Upper lobe of left lung (tissue), 4 donors: ENCODE measurements at regions not wholly inside any gene's neighbourhood (a gene's known extent, or its start where the extent isn't known, plus 50 kb on each side); places are given as distances from the start of the nearest gene placed in this dataset.

Experiments used
- POLR2A ChIP-seq, 4 donors: fragments of 450-650 bp; IDR thresholded peaks; one replicate each; pipeline ENCODE4 v1.5.1; 2016 to 2017; ENCODE audit warnings: antibody characterized with exemption in 4 of 4, mild to moderate bottlenecking in 2 of 4
- POLR2AphosphoS5 ChIP-seq, 2 donors: sonication (generic); formaldehyde crosslinking; IDR thresholded peaks; one replicate each; pipeline ENCODE4 v1.5.1; 2017; ENCODE audit warnings: antibody characterized with exemption in 2 of 2

DNA sequence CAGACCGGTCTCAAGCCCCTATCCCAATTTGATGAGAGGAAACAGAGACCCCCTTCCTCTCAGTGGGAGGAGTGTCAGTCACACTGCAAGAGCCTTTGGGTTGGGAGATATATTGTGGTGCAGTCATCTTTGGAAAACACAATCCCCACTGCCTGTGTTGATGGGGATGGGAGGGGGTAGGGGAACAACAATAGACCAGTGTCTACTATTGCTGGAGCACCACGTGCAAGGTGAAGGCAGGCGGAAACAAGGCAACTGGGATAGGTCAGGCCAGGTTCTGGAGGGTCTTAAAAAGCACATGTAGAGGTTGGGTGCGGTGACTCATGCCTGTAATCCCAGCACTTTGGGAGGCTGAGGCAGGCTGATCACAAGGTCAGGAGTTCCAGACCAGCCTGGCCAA, 127.9 kb downstream of the ZFP36L2 start:
- TF ChIP-seq POLR2A (IDR thresholded peaks at IDR 0.05) (no peak), POLR2AphosphoS5 (IDR thresholded peaks at IDR 0.05) (no peak)
